Glutamatergic neuron (in vitro differentiated cells): ENCODE measurements at regions not wholly inside any gene's neighbourhood (a gene's known extent, or its start where the extent isn't known, plus 50 kb on each side); places are given as distances from the start of the nearest gene placed in this dataset.

Experiments used
- DNase-seq: peaks from one replicate; pipeline ENCODE4 v3.0.0; 2022
- H3K27ac Mint-ChIP-seq: one replicate; pipeline ENCODE4 v1.8.0; 2020; ENCODE audit warnings: mild to moderate bottlenecking, mixed read lengths, inconsistent platforms; ENCODE audit not compliant: unreplicated experiment
- H3K27me3 Mint-ChIP-seq: one replicate; pipeline ENCODE4 v1.8.0; 2020; ENCODE audit warnings: mild to moderate bottlenecking, moderate library complexity, mixed read lengths, inconsistent platforms; ENCODE audit not compliant: unreplicated experiment
- H3K36me3 Mint-ChIP-seq: one replicate; pipeline ENCODE4 v1.8.0; 2020; ENCODE audit warnings: mild to moderate bottlenecking, mixed read lengths, inconsistent platforms; ENCODE audit not compliant: unreplicated experiment
- H3K4me1 Mint-ChIP-seq: one replicate; pipeline ENCODE4 v1.8.0; 2020; ENCODE audit warnings: mild to moderate bottlenecking, low read depth, mixed read lengths, inconsistent platforms; ENCODE audit not compliant: unreplicated experiment
- H3K4me3 Mint-ChIP-seq: one replicate; pipeline ENCODE4 v1.8.0; 2020; ENCODE audit warnings: mild to moderate bottlenecking, mixed read lengths, inconsistent platforms; ENCODE audit not compliant: unreplicated experiment
- H3K9me3 Mint-ChIP-seq: one replicate; pipeline ENCODE4 v1.8.0; 2020; ENCODE audit warnings: mild to moderate bottlenecking, moderate library complexity, mixed read lengths, inconsistent platforms; ENCODE audit not compliant: unreplicated experiment
- TF ChIP-seq, protein P1 (sequence below): fragments of 200-600 bp; sonication (generic); IDR thresholded peaks from one replicate; pipeline ENCODE4 v1.5.0; 2021; ENCODE audit not compliant: partially characterized antibody, unreplicated experiment

DNA sequence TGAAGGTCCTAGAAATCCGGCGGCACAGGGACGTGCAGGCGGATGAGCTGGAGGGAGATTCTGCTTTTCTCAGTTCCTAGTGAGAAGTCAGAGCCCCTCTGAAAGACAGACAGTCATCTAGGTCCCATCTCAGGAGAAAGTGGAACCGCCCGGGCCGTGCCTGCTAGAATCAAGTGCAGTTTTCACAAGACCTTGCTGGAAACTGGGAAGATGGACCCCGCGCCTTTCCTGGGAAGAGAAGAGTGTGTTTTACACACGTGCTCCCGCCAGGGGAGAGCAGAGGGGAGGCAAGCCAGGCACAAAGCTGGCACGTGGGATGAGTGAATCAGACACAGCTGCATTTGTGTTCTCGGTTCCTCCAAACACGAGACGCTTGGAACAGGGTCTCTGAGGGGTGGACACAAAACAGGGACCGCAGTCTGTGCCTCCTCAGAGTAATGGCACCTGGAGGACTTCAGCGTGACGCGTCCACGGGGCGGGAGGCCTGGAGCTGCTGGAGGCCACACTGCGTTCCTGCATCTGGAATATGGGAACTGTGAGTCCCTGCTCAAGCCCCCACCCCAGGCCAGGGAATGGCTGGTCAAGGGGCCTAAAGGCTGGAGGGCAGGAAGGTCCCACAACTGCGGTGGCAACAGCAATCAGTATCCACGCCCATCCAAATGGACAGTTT, 218.3 kb downstream of the BRD1 start:
- Mint-ChIP-seq H3K4me1 (no peaks in the 10 kb centered on the region), H3K36me3 (peaks cover 5% of the 10 kb centered on the region), H3K9me3 (peaks cover 12% of the 10 kb centered on the region), H3K27me3 (peaks cover 2% of the 10 kb centered on the region), H3K4me3 (no peak overlapping the region), H3K27ac (no peak overlapping the region)
- TF ChIP-seq, protein P1, sequence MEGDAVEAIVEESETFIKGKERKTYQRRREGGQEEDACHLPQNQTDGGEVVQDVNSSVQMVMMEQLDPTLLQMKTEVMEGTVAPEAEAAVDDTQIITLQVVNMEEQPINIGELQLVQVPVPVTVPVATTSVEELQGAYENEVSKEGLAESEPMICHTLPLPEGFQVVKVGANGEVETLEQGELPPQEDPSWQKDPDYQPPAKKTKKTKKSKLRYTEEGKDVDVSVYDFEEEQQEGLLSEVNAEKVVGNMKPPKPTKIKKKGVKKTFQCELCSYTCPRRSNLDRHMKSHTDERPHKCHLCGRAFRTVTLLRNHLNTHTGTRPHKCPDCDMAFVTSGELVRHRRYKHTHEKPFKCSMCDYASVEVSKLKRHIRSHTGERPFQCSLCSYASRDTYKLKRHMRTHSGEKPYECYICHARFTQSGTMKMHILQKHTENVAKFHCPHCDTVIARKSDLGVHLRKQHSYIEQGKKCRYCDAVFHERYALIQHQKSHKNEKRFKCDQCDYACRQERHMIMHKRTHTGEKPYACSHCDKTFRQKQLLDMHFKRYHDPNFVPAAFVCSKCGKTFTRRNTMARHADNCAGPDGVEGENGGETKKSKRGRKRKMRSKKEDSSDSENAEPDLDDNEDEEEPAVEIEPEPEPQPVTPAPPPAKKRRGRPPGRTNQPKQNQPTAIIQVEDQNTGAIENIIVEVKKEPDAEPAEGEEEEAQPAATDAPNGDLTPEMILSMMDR, result no peak
- no peak for DNase-seq

DNA sequence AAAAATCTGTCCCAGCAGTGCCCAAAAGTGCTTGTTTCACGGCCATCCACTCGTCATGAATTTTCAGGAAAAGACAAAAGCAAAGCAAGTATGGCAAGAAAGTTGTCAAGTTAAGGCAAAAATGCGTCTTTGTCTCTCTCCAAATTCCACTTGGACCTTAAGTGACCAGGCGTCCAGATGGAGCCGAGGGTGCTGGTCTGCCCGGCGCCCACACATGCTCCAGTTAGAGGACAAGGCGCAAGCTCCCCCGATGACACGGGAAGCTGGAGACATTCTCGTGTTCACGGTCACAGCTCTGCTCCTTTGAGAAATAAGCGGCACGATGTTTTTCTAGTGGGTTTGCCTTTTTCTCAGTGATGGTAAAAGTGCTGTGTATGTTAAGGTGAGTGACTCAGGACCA, 219.0 kb downstream of the BRD1 start:
- Mint-ChIP-seq H3K36me3 (peaks cover 5% of the 10 kb centered on the region), H3K4me1 (no peaks in the 10 kb centered on the region), H3K27ac (no peak overlapping the region), H3K27me3 (peaks cover 2% of the 10 kb centered on the region), H3K4me3 (no peak overlapping the region), H3K9me3 (peaks cover 14% of the 10 kb centered on the region)
- no peak for DNase-seq
- TF ChIP-seq, protein P1, result no peak

DNA sequence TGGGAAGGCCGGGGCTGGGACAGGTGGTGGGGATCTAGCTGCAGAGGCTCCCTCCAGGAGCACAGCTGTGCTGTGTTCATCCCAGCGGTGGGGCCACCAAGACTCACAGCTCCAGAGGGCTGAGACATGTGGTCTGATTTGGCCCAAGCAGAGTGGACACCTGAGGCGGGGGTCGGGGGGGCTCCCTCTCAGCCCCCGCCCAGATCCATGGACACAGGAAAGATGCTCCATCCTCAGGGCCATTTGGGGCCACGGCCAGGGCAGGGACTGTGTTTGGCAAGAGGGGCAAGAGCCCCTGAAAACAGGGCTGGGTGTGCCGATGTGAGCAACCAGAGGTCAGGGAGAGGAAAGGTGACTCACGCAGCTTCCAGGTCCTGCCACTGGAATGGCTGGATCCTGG, 219.4 kb downstream of the BRD1 start:
- Mint-ChIP-seq H3K4me3 (no peak overlapping the region), H3K36me3 (peaks cover 5% of the 10 kb centered on the region), H3K27me3 (peaks cover 2% of the 10 kb centered on the region), H3K9me3 (peaks cover 12% of the 10 kb centered on the region), H3K4me1 (no peaks in the 10 kb centered on the region), H3K27ac (no peak overlapping the region)
- DNase-seq, result no peak
- TF ChIP-seq, protein P1, result no peak

DNA sequence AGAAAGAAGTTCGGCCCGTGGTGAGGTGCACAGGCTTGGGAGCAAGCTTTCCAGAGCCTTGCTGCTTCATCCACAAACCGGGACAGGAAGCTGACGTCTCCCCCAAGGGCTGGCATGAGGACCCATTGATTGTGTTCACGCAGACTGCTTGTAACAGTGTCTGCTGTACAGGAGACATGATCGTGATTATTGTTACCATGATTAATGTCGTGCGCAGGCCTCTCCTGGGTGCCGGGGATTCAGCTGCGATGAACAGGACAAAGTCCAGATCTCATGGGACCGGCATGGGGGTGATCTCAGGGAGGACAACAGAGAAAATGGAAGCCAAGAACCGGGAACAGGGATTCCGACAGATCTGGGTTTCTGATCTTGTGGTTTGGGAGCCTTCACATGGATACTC, 219.9 kb downstream of the BRD1 start:
- H3K27me3 Mint-ChIP-seq, result peaks cover 2% of the 10 kb centered on the region
- peaks cover 5% of the 10 kb centered on the region for H3K36me3 Mint-ChIP-seq
- no peak for DNase-seq
- no peak overlapping the region for H3K27ac Mint-ChIP-seq
- H3K9me3 Mint-ChIP-seq, result peaks cover 11% of the 10 kb centered on the region
- no peak overlapping the region for H3K4me3 Mint-ChIP-seq
- TF ChIP-seq, protein P1, result no peak
- H3K4me1 Mint-ChIP-seq, result no peaks in the 10 kb centered on the region

DNA sequence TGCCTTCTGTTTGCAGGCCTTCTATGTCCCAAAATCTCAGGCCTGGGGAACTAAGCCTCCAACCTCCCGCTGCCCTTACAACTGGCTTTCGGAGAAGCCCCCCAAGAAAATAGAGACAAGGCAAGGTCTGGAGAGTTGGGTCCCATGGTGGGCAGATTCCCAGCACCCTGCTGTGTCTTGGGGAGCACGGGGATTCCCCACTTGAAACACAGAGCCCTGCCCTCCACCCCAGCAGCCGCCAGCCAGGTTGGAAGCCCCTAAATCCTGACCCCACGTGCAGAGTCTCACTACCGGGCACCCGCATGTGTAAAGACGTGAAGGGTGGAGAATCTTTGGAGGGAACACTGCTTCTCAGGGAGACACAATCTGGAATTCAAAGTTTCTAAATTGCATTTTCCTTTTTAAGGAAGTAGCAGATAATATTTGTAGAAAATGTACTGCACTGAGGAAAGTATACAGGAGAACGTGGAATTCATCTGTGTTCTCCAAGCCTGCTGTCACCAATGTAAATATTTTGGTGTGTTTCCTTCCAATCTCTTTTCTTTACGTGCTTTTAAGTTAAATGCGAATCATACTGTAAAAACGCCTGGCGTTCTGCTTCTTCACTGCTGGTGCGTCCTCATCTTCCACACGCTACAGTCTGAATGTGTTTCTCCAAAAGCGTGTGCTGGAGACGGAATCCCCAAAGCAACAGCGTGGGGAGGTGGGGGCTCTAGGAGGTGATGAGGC, 220.9 kb downstream of the BRD1 start:
- Mint-ChIP-seq H3K4me3 (no peak overlapping the region), H3K27ac (no peak overlapping the region), H3K9me3 (peaks cover 9% of the 10 kb centered on the region), H3K27me3 (peaks cover 2% of the 10 kb centered on the region), H3K36me3 (peaks cover 5% of the 10 kb centered on the region), H3K4me1 (no peaks in the 10 kb centered on the region)
- TF ChIP-seq, protein P1, result no peak
- no peak for DNase-seq
